ENCODE measurements at regions not wholly inside any gene's neighbourhood (a gene's known extent, or its start where the extent isn't known, plus 50 kb on each side); places are given as distances from the start of the nearest gene placed in this dataset.

- no peak for TF ChIP-seq CTCF (IDR thresholded peaks at IDR 0.05)
These were observed 111.4 kb upstream of the SLC1A3 start for GRCh38 chr5:36494841-36495601.

DNA sequence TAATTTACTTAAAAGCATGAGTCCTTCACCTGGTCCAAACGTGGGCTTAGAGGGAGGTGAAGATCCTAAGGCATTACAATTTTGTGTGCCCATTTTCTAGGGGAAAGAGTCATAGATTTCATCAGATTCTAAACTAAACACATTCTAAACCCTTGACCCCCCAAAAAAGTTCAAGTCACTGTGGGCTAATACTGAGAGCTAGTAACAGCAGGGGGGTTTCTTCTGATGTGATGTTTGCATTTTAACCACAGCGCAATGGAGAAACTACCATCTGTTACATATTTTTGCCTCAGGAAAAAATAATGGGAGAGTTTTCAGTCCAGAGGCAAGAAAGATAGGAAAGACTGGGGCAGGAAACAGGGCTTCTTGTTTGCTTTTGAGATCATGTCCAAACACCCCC, 110.8 kb upstream of the SLC1A3 start:
- no peaks in the 10 kb centered on the region for H3K36me3 Mint-ChIP-seq (ENCODE audit: unreplicated experiment)
- DNase-seq (ENCODE audit: extremely low spot score, unreplicated experiment) = no peak
- no peak overlapping the region for H3K4me3 Mint-ChIP-seq (ENCODE audit: unreplicated experiment)
- TF ChIP-seq CTCF (IDR thresholded peaks at IDR 0.05) = no peak
- H3K27ac Mint-ChIP-seq (ENCODE audit: unreplicated experiment) = no peak overlapping the region
- peaks cover 39% of the 10 kb centered on the region for H3K27me3 Mint-ChIP-seq (ENCODE audit: unreplicated experiment)
- H3K4me1 Mint-ChIP-seq (ENCODE audit: unreplicated experiment) = peaks cover 12% of the 10 kb centered on the region
- no peaks in the 10 kb centered on the region for H3K9me3 Mint-ChIP-seq (ENCODE audit: unreplicated experiment)

More at GRCh38 chr5:36494841-36495601, 111.4 kb upstream of the SLC1A3 start:
- Mint-ChIP-seq H3K27me3 (ENCODE audit: unreplicated experiment) (peaks cover 39% of the 10 kb centered on the region), H3K27ac (ENCODE audit: unreplicated experiment) (no peak overlapping the region), H3K4me1 (ENCODE audit: unreplicated experiment) (peaks cover 12% of the 10 kb centered on the region), H3K36me3 (ENCODE audit: unreplicated experiment) (no peaks in the 10 kb centered on the region), H3K4me3 (ENCODE audit: unreplicated experiment) (no peak overlapping the region), H3K9me3 (ENCODE audit: unreplicated experiment) (no peaks in the 10 kb centered on the region)
- no peak for DNase-seq (ENCODE audit: extremely low spot score, unreplicated experiment)

DNA sequence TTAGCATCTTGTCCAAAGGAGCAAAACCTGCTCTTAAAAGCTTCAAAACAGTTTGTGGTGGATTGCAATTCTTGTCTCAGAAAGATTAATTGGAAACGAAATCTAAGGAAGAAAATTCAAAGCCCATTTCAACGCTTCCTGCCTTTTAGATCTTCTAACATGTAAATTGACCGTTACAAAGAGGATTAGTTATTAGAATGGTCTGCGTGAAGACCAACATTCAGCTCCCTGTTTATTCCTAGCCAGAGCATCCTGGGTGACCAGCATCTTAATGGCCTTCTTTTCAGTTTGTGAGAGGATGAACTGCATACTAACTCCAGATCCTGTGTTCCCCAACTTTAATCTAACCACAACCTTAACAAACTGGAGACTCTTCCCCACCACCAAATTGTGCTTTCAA, 109.9 kb upstream of the SLC1A3 start:
- peaks cover 39% of the 10 kb centered on the region for H3K27me3 Mint-ChIP-seq (ENCODE audit: unreplicated experiment)

GRCh38 chr5:36502608-36503007, 103.8 kb upstream of the SLC1A3 start:
- Mint-ChIP-seq H3K4me1 (ENCODE audit: unreplicated experiment) (peaks cover 13% of the 10 kb centered on the region), H3K9me3 (ENCODE audit: unreplicated experiment) (no peaks in the 10 kb centered on the region), H3K27me3 (ENCODE audit: unreplicated experiment) (peaks cover 18% of the 10 kb centered on the region), H3K36me3 (ENCODE audit: unreplicated experiment) (no peaks in the 10 kb centered on the region), H3K27ac (ENCODE audit: unreplicated experiment) (no peak overlapping the region), H3K4me3 (ENCODE audit: unreplicated experiment) (no peak overlapping the region)
- no peak for TF ChIP-seq CTCF (IDR thresholded peaks at IDR 0.05)
- no peak for DNase-seq (ENCODE audit: extremely low spot score, unreplicated experiment)

More for the DNA sequence above, 109.9 kb upstream of the SLC1A3 start:
- Mint-ChIP-seq H3K36me3 (ENCODE audit: unreplicated experiment) (no peaks in the 10 kb centered on the region), H3K27ac (ENCODE audit: unreplicated experiment) (no peak overlapping the region), H3K4me3 (ENCODE audit: unreplicated experiment) (no peak overlapping the region), H3K9me3 (ENCODE audit: unreplicated experiment) (no peaks in the 10 kb centered on the region), H3K4me1 (ENCODE audit: unreplicated experiment) (peaks cover 12% of the 10 kb centered on the region)
- DNase-seq (ENCODE audit: extremely low spot score, unreplicated experiment) = no peak
- TF ChIP-seq CTCF (IDR thresholded peaks at IDR 0.05) = no peak

- TF ChIP-seq CTCF (IDR thresholded peaks at IDR 0.05) = no peak
- no peak for DNase-seq (ENCODE audit: extremely low spot score, unreplicated experiment)
- peaks cover 3% of the 10 kb centered on the region for H3K9me3 Mint-ChIP-seq (ENCODE audit: unreplicated experiment)
- H3K36me3 Mint-ChIP-seq (ENCODE audit: unreplicated experiment) = no peaks in the 10 kb centered on the region
- peaks cover 13% of the 10 kb centered on the region for H3K4me1 Mint-ChIP-seq (ENCODE audit: unreplicated experiment)
- no peak overlapping the region for H3K4me3 Mint-ChIP-seq (ENCODE audit: unreplicated experiment)
- no peak overlapping the region for H3K27ac Mint-ChIP-seq (ENCODE audit: unreplicated experiment)
- H3K27me3 Mint-ChIP-seq (ENCODE audit: unreplicated experiment) = peaks cover 17% of the 10 kb centered on the region
These were observed 101.4 kb upstream of the SLC1A3 start for GRCh38 chr5:36505021-36505420.
